ENCODE measurements at regions not wholly inside any gene's neighbourhood (a gene's known extent, or its start where the extent isn't known, plus 50 kb on each side); places are given as distances from the start of the nearest gene placed in this dataset.

DNA sequence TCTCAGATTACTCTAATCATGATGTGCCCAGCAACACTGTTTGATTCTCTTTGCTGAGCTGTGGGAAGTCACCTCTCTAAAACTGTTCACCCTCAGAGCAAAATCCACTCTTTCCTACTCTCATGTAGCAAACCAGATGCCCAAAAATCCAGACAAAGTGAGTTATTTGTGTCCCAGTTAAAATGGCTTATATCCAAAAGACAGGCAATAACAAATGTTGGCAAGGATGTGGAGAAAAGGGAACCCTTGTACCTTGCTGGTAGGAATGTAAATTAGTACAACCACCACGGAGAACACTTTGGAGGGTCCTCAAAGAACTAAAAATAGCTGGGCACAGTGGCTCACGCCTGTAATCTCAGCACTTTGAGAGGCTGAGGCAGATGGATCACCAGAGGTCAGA is 384.0 kb downstream of the HHIPL2 start:
- intact Hi-C loops (cut with micrococcal nuclease) = loop anchor here (10.0 kb wide), 1 partner anchor 419 kb away; the partner anchor contains the start of gene DUSP10
- H3K4me1 Mint-ChIP-seq = no peaks in the 10 kb centered on the region
- H3K27me3 Mint-ChIP-seq = no peaks in the 10 kb centered on the region
- H3K36me3 Mint-ChIP-seq (ENCODE audit: low read depth) = no peaks in the 10 kb centered on the region
- no peak overlapping the region for H3K27ac Mint-ChIP-seq
- H3K4me3 Mint-ChIP-seq = no peak overlapping the region
- no peak for DNase-seq
- no peaks in the 10 kb centered on the region for H3K9me3 Mint-ChIP-seq

DNA sequence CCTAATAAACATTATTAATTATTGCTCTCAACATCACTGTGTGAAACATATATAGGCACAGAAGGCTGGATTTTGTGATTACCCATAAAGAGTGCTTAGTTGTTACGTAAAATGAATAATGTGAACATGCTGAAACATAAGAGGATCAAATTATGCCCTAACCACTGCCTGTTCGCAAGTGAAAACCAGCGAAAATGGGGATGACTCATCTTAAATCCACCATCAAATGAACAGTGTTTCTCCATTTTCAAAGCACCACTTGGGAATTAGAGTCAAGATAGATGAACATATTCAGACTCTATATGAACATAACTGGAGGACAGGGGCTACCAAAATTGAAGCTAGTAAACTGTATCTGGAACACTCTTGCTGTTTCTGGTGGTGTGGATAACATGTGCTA is 386.2 kb downstream of the HHIPL2 start:
- H3K36me3 Mint-ChIP-seq (ENCODE audit: low read depth) = no peaks in the 10 kb centered on the region
- H3K4me1 Mint-ChIP-seq = no peaks in the 10 kb centered on the region
- no peaks in the 10 kb centered on the region for H3K27me3 Mint-ChIP-seq
- intact Hi-C loops (cut with micrococcal nuclease) = loop anchor here (10.0 kb wide), 1 partner anchor 417 kb away; the partner anchor contains the start of gene DUSP10
- no peaks in the 10 kb centered on the region for H3K9me3 Mint-ChIP-seq
- H3K4me3 Mint-ChIP-seq = no peak overlapping the region
- DNase-seq = no peak
- no peak overlapping the region for H3K27ac Mint-ChIP-seq

DNA sequence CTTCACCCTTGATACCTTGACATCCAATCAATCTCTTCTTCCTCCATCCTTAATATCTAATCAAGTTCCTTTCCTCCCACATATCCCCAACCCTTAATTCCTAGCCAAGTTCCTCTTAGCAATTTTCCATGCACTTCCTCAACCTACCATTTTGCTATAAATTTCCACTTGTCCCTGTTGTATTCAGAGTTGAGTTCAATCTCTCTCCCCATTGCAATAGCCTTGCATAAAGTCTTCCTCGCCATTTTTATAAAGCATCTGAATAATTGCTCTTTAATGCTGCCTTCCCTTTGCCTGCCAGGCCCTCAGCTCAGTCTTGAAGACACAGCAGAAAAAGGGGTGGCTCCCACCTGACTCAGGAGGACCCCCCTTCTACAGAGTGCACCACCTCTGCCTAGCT is 390.3 kb downstream of the HHIPL2 start:
- intact Hi-C loops (cut with micrococcal nuclease) = no loop called here
- Mint-ChIP-seq H3K9me3 (no peaks in the 10 kb centered on the region), H3K4me1 (no peaks in the 10 kb centered on the region), H3K4me3 (no peak overlapping the region), H3K27ac (no peak overlapping the region), H3K27me3 (no peaks in the 10 kb centered on the region), H3K36me3 (ENCODE audit: low read depth) (no peaks in the 10 kb centered on the region)
- DNase-seq = no peak

DNA sequence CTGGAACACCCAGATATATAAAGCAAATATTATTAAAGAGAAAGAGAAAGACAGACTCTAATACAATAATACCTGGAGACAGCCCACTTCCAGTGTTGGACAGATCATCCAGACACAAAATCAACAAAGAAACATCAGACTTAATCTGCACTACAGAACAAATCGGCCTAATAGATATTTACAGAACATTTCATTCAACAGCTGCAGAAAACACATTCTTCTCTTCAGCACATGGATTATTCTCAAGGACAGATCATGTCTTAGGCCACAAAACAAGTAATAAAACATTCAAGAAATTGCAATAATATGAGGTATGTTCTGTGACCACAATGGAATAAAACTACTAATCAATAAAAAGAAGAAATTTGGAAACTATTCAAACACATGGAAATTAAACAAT is 398.3 kb upstream of the DUSP10 start:
- H3K9me3 Mint-ChIP-seq = peaks cover 12% of the 10 kb centered on the region
- DNase-seq = no peak
- H3K27me3 Mint-ChIP-seq = no peaks in the 10 kb centered on the region
- no peak overlapping the region for H3K27ac Mint-ChIP-seq
- no peaks in the 10 kb centered on the region for H3K36me3 Mint-ChIP-seq (ENCODE audit: low read depth)
- intact Hi-C loops (cut with micrococcal nuclease) = no loop called here
- no peaks in the 10 kb centered on the region for H3K4me1 Mint-ChIP-seq
- H3K4me3 Mint-ChIP-seq = no peak overlapping the region

DNA sequence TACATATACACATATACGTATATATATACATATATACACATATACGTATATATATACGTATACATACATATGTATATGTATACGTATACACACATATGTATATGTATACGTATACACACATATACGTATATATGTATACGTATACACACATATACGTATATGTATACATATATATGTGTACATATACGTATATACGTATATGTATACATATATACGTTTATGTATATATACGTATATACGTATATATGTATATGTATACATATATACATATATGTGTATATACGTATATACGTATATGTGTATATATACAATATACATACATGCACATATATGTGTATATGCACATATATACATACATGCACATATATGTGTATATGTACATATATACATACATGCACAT is 396.2 kb upstream of the DUSP10 start:
- intact Hi-C loops (cut with micrococcal nuclease) = no loop called here
- no peak overlapping the region for H3K27ac Mint-ChIP-seq
- no peaks in the 10 kb centered on the region for H3K36me3 Mint-ChIP-seq (ENCODE audit: low read depth)
- no peak for DNase-seq
- H3K27me3 Mint-ChIP-seq = no peaks in the 10 kb centered on the region
- no peak overlapping the region for H3K4me3 Mint-ChIP-seq
- H3K4me1 Mint-ChIP-seq = no peaks in the 10 kb centered on the region
- peaks cover 9% of the 10 kb centered on the region for H3K9me3 Mint-ChIP-seq

DNA sequence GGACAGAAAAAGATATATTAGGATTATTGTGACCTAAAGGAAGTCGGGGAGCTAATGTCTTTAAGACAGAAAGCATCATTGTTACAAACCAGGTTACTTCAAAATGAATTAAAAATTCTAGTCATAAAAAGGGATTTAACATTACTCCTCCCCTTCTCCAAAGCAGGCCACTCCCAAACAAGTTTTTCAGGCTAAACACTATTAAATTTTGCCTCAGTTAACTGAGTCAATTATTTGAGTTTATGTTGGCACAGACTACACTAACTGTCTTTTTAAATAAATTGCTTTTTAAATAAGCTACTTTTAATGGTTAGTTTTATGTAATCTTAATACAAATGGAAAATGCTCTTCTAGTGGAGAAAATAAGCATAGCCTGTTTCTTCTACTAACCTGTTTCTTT is 395.0 kb upstream of the DUSP10 start:
- intact Hi-C loops (cut with micrococcal nuclease) = no loop called here
- DNase-seq = no peak

DNA sequence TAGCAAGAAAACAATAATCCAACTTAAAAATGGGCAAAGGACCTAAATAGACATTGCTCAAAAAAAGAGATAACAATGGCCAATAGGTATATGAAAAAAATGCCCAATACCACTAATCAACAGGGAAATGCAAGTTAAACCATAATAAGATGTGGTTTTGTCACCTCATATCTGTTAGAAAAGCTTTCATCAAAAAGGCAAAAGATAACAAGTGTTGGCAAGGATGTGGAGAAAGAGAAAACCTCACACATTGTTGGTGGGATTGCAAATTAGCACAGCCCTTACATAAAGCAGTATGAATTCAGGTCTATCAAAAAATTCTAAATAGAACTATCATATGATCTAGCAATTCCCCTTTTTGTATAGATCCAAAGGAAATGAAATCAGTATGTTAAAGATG is 387.2 kb upstream of the DUSP10 start:
- intact Hi-C loops (cut with micrococcal nuclease) = no loop called here
- H3K36me3 Mint-ChIP-seq (ENCODE audit: low read depth) = no peaks in the 10 kb centered on the region
- H3K27ac Mint-ChIP-seq = no peak overlapping the region

More for the DNA sequence above, 395.0 kb upstream of the DUSP10 start:
- peaks cover 9% of the 10 kb centered on the region for H3K9me3 Mint-ChIP-seq
- no peak overlapping the region for H3K27ac Mint-ChIP-seq
- no peak overlapping the region for H3K4me3 Mint-ChIP-seq
- no peaks in the 10 kb centered on the region for H3K27me3 Mint-ChIP-seq
- no peaks in the 10 kb centered on the region for H3K36me3 Mint-ChIP-seq (ENCODE audit: low read depth)
- no peaks in the 10 kb centered on the region for H3K4me1 Mint-ChIP-seq

DNA sequence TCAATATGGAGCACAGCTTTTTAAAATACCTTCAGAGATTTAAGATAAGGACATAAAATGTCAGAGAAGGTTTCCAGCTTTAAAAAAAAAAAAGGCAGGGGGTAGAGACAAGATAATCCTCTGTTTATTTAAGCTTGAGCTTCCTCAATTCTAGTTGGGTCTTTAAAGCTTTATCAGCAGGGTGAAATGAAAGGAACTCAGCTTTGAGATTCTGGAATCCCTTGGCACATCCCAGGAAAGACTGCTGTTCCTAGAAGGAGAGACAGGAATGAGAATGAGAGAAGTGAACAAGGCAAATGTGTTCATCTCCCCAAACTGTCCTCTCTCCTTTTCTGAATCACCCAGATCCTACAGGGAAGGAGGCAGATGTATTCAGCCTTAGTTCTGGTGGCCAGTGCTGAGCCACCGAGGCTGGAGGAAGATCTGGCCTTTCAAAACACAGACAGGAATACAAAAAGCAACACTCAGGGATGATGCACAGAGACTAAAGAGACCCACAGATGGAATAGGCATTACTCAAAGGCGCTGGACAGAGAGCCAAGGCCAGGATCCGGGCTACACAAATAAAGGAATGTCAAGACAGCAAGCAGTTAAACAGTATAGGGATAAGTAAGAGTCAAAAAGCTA is 385.8 kb upstream of the DUSP10 start:
- H3K4me3 Mint-ChIP-seq = no peak overlapping the region
- no peak for DNase-seq
- H3K36me3 Mint-ChIP-seq (ENCODE audit: low read depth) = no peaks in the 10 kb centered on the region
- peaks cover 2% of the 10 kb centered on the region for H3K27me3 Mint-ChIP-seq
- no peak overlapping the region for H3K27ac Mint-ChIP-seq
- no peaks in the 10 kb centered on the region for H3K4me1 Mint-ChIP-seq
- intact Hi-C loops (cut with micrococcal nuclease) = no loop called here
- H3K9me3 Mint-ChIP-seq = no peaks in the 10 kb centered on the region

More for the DNA sequence above, 387.2 kb upstream of the DUSP10 start:
- Mint-ChIP-seq H3K4me3 (no peak overlapping the region), H3K27me3 (peaks cover 2% of the 10 kb centered on the region), H3K4me1 (no peaks in the 10 kb centered on the region), H3K9me3 (no peaks in the 10 kb centered on the region)
- DNase-seq = no peak

DNA sequence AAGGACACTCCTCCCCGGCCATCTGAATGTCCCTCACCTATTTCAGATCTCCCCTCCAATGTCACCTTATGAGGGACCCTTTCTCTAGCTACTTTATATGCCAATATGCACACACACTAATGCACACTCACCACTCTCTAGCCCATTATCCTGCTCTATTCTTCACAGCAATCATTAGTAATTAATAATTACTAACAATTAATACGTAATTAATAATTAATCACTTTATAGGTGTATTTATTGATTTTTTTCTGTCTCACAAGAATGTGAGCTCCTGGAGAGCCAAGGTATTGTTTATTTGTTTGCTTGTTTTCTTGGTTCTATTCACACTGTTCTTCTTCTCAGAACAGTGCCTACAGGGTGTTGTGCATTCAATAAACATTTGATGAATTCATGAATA is 385.2 kb upstream of the DUSP10 start:
- intact Hi-C loops (cut with micrococcal nuclease) = no loop called here
- peaks cover 2% of the 10 kb centered on the region for H3K27me3 Mint-ChIP-seq
- no peaks in the 10 kb centered on the region for H3K36me3 Mint-ChIP-seq (ENCODE audit: low read depth)
- no peaks in the 10 kb centered on the region for H3K9me3 Mint-ChIP-seq
- H3K27ac Mint-ChIP-seq = no peak overlapping the region
- H3K4me1 Mint-ChIP-seq = no peaks in the 10 kb centered on the region
- no peak overlapping the region for H3K4me3 Mint-ChIP-seq
- no peak for DNase-seq

DNA sequence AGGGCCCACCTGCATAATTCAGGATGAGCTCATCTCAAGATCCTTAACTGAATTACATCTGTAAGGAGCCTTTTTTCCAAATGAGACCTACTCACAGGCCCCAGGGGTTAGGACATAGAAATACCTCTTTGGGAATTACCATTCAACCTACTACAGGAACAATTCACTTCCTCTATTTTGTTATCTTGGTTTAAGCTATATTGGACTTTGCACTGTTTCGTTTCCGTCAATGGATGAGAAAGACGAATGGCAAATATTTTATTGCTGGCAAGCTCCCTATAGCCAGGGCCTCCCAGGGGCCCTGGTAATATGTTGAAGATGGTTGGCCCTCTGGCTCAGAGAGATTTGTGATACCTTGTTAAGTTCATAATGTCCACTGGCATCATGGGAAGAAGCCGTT is 384.2 kb upstream of the DUSP10 start:
- no peaks in the 10 kb centered on the region for H3K36me3 Mint-ChIP-seq (ENCODE audit: low read depth)
- H3K27ac Mint-ChIP-seq = no peak overlapping the region
- intact Hi-C loops (cut with micrococcal nuclease) = no loop called here

DNA sequence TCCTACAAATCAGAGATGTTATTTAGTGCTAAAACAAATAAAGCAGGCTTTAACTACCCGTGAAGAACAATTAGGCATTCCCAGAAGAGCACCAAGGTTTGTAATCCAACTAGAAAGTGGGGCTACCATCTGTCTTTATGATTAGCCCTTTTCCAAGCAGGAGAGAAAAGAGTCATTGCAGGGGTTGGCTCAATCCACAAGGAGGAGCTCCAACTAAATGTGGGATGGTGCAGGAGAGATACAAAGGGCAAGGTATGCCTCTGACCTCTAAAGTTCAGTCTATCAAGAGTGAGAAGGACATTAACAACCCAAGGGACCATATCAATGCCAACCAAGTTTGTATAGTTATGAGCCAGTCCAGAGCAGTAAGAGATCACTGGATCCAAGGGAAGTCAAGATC is 382.7 kb upstream of the DUSP10 start:
- intact Hi-C loops (cut with micrococcal nuclease) = no loop called here

More for the DNA sequence above, 384.2 kb upstream of the DUSP10 start:
- Mint-ChIP-seq H3K9me3 (no peaks in the 10 kb centered on the region), H3K4me3 (no peak overlapping the region), H3K27me3 (peaks cover 2% of the 10 kb centered on the region), H3K4me1 (no peaks in the 10 kb centered on the region)
- DNase-seq = no peak

DNA sequence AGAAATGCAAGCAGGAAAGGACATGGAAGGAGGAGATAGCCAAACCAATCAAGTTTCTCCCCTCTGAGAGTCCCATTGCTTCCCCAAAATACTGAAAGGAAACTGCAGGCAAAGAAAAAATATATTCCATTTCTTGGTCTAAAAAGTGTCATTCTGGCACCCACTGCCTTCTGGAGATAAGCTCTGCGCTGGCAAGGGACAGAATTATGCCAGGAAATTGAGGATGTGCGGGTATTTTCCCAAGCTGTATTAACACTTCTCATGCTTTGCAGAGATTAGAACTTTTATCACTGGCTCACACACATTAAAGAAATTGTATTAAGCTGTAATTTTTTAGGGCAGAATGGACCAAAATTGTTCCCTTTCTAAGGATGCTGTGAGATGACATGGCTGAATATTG is 381.2 kb upstream of the DUSP10 start:
- DNase-seq = no peak
- intact Hi-C loops (cut with micrococcal nuclease) = no loop called here
- no peaks in the 10 kb centered on the region for H3K4me1 Mint-ChIP-seq
- H3K4me3 Mint-ChIP-seq = no peak overlapping the region
- no peak overlapping the region for H3K27ac Mint-ChIP-seq
- H3K27me3 Mint-ChIP-seq = peaks cover 5% of the 10 kb centered on the region
- no peaks in the 10 kb centered on the region for H3K9me3 Mint-ChIP-seq
- no peaks in the 10 kb centered on the region for H3K36me3 Mint-ChIP-seq (ENCODE audit: low read depth)

More for the DNA sequence above, 382.7 kb upstream of the DUSP10 start:
- Mint-ChIP-seq H3K27me3 (peaks cover 2% of the 10 kb centered on the region), H3K4me1 (no peaks in the 10 kb centered on the region), H3K4me3 (no peak overlapping the region), H3K36me3 (ENCODE audit: low read depth) (no peaks in the 10 kb centered on the region), H3K27ac (no peak overlapping the region), H3K9me3 (no peaks in the 10 kb centered on the region)
- DNase-seq = no peak

DNA sequence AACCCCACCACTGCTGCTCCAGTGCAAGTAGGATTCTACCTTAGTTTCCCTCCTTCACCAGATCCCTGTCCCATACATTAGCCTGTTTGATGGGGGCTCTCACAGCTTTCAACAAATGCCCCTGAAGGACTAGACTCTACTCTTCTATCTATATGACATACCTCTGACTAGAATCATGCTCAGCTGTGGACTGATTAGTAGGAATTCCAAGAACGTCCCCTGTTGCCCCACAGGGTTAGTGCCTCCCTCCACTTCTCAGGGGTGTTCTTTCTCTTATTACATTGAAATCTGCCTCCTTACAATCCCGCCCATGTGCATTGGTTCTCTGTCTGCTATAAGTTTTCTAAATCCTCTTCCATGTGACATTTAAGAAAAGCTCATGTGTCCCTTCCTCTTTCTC is 375.9 kb upstream of the DUSP10 start:
- Mint-ChIP-seq H3K9me3 (no peaks in the 10 kb centered on the region), H3K27ac (no peak overlapping the region), H3K4me1 (no peaks in the 10 kb centered on the region), H3K4me3 (no peak overlapping the region), H3K36me3 (ENCODE audit: low read depth) (no peaks in the 10 kb centered on the region), H3K27me3 (peaks cover 3% of the 10 kb centered on the region)
- intact Hi-C loops (cut with micrococcal nuclease) = no loop called here
- no peak for DNase-seq

DNA sequence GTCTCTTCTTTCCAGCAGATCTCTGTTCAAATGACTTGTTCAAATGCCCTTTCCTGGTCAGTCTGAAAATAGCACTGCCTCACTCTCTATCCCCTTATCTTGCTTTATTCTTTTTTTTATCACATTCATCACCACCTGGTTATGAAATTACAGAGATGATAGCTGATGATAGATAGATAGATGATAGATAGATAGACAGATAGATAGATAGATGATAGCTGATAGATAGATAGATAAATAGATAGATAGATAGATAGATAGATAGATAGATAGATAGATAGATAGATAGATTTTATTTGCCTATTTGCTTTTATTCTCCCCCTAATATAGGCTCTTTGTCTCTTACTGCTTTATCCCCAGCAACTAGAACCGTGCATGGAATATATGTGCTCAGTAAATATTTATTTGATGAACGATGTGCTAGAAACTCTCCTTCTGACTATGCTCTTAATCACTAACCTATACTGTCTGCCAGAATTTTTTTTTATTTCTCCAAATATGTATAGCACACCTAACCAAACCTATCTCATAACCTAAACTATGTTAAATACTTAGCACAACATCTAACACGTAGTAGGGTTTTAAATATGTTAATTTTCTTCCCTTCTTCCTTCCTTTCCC is 372.8 kb upstream of the DUSP10 start:
- Mint-ChIP-seq H3K36me3 (ENCODE audit: low read depth) (no peaks in the 10 kb centered on the region), H3K27me3 (peaks cover 3% of the 10 kb centered on the region), H3K4me1 (no peaks in the 10 kb centered on the region), H3K27ac (no peak overlapping the region), H3K9me3 (no peaks in the 10 kb centered on the region), H3K4me3 (no peak overlapping the region)
- no peak for DNase-seq
- intact Hi-C loops (cut with micrococcal nuclease) = no loop called here

DNA sequence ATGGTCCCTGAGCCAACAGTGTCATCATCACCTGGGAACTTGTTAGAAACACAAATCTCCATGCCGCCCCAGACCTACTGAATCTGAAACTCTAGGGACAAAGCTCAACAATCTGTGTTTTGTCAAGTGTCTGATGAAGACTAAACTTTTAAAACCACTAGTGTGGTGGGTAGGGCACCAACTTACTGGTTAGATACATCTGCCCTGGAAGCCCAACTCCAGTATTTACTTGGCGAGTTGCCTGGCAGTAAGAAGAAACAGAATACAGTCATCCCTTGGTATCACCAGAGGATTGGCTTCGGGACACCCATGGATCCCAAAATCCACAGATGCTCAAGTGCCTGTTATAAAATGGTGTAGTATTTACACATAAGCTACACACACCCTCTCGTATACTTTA is 367.9 kb upstream of the DUSP10 start:
- Mint-ChIP-seq H3K9me3 (no peaks in the 10 kb centered on the region), H3K27me3 (no peaks in the 10 kb centered on the region), H3K36me3 (ENCODE audit: low read depth) (no peaks in the 10 kb centered on the region), H3K4me1 (no peaks in the 10 kb centered on the region), H3K4me3 (no peak overlapping the region), H3K27ac (no peak overlapping the region)
- no peak for DNase-seq
- intact Hi-C loops (cut with micrococcal nuclease) = no loop called here

All from activated CD4-positive, alpha-beta T cell treated with anti-CD3 and anti-CD28 coated beads, Interleukin-2, amount 10 ng/mL, durations not matched to agents 24 days and 14 days (primary cell).